COLO668 (cell line): ENCODE measurements at regions not wholly inside any gene's neighbourhood (a gene's known extent, or its start where the extent isn't known, plus 50 kb on each side); places are given as distances from the start of the nearest gene placed in this dataset.
"Not testable (repeated sequence)": the region's sequence is repeated elsewhere in the genome, so short reads cannot be mapped to it uniquely, and the experiment has no call there.

Source experiments
- DNase-seq: peaks from one replicate; lab custom pipeline; 2025; ENCODE audit not compliant: unreplicated experiment; lab: John Stamatoyannopoulos, UW

DNA sequence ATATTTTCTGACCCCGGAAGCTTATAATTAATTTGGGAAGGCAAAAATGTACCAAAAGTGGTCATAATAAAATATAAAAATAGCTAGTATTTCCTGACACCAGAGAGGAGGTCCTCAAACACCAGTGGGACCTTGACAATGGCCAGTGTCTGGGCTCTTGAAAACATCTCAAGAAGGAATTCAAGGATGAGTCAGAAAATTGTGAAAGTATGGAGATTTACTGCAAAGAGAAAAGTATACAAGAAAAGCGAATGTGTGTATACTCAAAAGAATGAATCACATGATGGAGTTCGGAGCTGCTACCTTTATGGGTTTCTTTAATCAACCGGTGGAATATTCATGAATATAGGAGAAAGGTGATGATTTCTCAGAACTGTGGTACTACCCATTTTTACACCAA lies 1709.0 kb upstream of the WWC1 start:
- no peak for DNase-seq

DNA sequence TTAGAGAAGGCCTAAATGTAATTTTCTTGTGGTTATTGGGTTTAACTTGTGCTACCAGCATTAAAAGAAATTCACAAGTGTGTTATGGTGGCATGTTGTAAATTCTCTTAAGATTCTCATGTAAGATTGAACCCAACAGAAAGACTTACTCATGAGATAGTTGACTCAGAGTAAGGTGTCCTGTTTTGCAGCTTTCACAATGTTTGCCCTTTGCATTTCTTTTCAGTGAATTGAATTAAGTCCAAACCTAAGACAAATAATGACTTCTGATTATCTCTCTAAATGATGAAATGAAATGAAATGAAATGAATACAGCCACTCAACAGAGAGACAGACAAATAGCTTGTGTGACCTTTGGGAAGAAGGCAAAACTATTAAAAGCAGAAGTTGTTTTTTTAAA lies 1696.9 kb upstream of the WWC1 start:
- no peak for DNase-seq

DNA sequence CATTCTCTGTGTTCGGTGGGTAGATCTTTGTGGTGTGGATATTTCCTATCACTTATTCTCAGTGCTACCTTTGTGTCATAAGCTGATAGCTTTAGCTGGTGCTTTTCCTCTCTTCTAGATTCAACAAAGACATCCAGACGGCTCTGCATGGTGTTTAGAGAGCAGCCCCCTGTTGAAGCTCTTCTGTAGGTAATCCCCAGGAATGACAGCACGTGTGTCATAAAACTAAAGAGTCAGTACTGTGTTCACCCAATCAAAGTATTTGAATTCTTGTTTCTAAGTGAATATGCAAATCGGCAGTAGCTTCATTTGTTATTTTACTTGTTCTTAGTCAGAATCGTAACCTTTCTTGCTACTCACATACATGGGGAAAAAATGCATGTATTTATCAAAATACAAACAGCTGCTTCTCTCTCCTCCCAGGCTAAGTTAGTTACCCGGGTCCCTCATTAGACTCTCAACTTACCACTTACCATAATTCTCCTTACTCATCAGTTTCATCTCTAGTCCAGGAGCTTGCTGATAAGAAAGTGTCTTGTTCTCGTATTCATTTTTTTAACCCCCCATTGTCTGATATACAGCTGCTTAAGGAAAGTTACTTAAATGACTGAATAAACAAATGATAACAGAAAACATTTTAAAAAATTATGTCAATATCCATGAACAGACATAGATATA lies 1696.0 kb upstream of the WWC1 start:
- no peak for DNase-seq

DNA sequence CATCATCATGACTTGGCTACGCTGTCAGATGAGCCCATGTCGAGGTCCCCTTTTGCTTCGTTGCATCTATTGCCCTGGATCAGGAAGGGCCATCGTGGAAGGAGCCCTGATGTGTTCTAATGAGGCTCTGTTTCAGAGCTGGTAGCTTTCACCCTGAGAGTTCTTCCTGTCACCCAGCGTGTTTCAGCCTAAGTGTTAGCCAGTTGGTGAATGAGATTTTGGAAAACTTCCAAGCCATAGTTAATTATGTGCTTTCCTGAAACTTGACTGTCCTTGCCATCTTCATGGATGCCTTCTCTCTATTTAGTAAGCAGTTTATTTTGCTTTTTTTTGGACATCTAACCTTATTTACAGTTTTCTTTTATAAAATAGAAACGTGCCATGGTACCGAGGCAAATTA lies 1695.4 kb upstream of the WWC1 start:
- no peak for DNase-seq

DNA sequence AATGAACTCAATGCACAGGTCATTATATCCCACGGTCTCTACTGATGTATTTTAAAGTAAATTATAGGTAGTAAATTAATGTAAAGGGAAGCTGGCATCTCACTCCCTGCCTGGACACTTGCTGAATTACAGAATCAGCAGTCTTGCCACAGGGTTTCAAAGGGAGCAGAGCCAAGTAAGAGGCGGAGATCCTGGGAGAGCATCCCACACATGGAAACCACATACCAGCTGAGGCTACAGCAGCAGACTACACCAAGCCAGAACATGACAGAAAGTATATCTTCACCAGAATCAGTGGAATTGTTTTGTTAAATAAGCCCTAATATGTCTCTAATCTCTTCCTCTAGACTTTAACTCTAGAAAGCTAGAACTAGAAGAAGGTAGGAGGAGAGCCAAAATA lies 1689.2 kb upstream of the WWC1 start:
- DNase-seq, result no peak

DNA sequence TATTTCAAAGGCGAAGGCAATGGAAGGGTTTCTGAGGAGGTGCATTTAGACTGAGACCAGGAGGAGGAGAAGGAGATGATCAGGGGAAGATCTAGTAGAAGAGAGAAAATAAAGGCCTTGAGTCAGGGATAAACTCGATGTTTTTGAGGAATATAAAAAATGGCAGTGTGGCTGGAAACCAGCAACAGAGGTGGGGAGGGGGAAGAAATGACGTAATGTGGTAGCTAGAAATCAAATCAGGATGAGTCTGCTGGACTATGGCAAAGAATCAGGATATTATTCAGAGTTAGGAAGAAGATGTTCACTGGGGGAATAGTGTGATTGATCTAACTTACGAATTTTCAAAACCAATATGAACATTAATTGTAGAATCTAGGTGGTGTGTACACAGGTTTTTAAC lies 1673.9 kb upstream of the WWC1 start:
- no peak for DNase-seq

DNA sequence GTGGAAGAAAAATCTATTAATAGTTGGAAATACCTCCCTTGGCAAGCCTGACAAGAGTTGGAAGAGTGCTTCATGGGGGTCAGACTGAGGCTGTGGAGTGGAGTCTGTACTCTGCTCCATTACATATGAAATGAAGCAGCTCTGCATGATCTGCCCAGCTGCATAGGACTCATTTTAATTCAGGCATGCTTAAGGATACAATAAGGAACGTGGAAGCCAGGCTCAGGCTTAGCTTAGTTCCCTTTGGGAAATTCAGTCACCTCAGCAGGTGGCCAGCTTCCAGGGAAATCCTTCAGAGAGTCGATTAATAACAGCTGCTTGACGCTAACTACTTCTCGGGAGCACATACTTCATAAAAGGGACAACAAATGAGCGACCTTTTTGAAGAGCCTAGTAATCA lies 1672.9 kb upstream of the WWC1 start:
- no peak for DNase-seq

DNA sequence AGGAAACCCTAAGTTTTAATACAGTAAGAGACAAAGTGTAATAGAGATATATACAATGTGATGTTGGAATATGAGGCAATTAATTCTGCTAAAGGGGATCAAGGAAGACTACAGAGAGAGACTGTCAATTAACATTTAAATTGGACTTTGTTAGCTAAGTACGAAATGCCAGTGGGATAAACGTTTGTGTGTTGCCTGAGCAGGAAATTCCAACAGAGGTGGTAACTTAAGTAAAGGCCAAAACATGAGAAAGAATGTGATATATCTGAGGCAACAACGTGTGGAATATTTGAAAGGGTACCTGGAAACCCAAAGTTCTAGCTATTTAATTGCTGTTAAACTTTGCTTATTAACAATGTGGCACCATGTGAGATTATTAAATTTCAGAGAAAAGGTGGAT lies 1666.9 kb upstream of the WWC1 start:
- DNase-seq, result no peak

DNA sequence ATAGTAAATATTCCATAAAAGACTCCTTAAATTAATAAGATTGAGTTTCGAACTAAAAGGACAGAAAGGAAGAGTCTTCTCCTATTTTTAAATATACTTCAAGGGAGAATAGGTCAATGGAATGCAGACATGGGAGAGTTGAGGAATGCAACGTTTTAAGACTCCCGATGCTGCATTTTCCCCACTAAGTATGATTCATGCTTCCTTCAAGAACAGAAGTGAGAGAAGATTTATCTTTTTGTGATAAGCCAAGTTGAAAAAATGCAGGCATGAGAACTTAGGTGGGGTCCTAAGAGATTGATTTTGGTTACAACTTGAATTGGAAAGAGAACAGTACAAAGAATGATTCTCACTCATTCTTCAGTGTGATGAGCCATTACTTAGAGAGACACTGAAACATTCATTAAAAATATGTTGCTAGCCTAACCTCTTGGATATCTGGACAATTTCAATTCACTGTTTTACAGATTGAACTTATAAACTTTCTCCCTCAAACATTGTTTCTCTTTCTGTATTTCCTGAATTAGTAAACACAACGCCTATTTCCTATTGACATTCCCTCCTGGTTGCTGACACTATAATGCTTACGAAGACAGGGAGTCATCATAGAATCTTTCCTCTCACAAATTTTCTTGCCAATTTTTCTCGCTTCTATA lies 1666.1 kb upstream of the WWC1 start:
- DNase-seq, result no peak

DNA sequence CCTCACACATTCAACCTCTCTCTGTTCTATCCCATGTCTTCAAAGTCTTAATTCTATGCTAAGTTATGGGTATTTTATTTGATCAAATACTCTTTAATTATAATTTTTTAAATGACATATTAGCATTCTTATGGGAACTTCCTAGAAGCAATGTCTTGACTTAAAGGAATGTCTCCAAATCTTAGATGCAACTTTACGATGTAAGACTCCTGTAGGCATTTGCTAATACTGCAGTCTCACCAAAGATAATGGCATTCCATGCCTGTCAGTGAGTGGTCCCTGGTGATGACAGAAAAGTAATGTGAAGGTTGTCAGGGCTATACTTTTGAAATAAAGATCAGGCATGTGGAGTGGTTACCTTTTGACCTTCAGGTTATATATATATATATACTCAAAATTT lies 1654.2 kb upstream of the WWC1 start:
- DNase-seq, result no peak

DNA sequence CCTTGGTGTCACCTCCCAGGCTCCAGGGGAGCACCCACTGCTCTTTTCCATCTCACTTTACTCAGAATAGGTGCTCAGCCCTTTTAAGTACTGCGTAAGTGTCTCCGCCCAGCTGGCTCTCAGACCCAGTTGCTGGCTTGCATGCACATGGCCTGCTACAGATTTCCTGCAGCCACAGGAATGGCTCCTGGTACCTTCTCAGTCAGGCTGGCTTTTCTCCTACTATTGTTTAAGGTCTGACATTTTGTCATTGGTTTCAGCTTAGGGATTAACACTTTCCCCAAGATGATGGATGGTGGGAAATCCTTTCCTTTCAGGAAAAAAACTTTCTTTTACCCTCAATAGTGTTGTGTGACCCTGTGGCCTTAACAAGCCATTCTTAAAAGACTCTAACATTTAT lies 1652.3 kb upstream of the WWC1 start:
- DNase-seq, result no peak

DNA sequence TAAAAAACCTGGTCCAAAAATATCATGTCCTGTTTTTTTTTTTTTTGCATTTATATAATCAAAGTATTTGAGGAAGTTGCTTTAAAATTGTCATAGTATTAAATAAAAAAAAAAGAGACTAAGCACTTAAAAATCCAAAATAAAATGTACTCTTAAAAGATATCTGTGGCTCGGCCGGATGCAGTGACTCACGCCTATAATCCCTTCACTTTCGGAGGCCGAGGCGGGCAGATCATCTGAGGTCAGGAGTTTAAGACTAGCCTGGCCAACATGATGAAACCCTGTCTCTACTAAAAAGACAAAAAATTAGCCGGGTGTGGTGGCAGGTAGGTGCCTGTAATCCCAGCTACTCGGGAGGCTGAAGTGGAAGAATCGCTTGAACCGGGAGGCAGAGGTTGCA lies 1651.3 kb upstream of the WWC1 start:
- DNase-seq, result not testable (repeated sequence)

DNA sequence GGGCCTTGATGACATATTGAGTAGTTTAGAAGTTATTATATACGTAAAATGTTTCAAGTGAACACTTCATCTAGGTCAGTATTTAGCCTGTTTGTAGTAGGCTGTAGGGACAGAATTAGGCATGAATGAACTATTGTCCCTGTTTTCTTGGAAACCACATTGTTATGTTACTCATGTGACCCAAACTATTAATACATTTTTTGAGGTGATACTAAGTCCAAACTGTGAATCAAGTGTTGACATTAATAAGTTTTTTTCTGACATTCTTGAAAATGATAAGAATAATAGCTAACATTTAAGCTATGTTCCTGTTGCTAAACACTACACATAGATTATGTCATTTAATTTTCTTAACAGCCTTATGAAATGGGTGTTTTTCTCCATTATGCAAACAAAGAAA lies 1642.7 kb upstream of the WWC1 start:
- DNase-seq, result no peak

DNA sequence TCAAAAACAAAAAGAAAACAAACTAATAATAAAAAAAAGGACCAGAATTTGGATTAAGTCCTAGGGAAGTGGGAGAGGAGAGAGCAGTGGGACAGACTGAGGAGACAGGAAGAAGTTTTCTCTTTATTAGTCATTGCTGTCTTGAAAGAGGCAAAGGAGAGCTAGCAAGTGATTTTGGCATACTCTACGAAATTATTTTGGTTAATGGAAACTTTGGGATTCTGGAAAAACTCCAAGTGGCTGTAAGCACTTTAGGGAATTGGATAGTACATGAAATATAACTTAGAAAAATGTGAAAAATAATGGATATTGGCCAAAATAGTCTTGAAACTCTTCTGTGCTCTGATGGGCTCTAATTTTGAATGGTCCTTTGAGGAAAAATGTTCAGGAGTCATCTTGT lies 1641.8 kb upstream of the WWC1 start:
- DNase-seq, result no peak

DNA sequence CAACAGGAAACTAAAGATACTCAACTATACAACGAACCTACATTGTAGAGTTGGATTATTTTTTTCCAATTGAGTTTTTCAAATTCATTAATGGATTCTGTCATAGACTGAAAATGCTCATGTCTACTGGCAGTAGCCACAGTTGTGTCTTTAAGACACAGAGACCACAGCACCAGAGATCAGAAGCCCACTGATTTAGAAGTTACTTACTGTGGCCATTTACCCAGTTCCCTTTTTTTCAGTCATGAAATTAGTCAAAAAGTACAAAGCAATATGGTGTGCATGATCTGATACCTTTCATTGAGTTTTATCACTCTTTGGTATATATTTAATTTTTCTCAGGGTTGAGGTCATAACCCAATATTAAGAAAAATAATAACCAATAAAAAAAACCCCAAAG lies 1640.2 kb upstream of the WWC1 start:
- DNase-seq, result no peak

DNA sequence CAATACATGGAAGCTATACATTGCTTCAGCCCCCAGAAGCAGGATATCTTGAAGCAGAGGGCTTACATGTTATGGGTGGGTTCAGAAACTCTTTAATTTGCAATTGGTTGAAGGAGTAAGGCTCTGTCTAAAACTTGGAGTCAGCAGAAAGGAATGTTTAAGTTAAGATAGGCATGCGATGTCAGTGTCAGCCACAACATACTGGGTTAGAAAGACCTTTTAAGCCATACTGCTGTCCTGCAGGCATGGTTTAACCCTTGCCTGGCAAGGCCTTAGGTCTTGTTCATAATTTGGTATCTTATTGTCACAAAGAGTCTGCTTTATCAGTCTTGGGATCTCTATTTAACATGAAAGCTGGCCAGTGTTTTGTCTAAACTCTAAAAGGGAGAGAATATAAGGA lies 1619.6 kb upstream of the WWC1 start:
- no peak for DNase-seq

DNA sequence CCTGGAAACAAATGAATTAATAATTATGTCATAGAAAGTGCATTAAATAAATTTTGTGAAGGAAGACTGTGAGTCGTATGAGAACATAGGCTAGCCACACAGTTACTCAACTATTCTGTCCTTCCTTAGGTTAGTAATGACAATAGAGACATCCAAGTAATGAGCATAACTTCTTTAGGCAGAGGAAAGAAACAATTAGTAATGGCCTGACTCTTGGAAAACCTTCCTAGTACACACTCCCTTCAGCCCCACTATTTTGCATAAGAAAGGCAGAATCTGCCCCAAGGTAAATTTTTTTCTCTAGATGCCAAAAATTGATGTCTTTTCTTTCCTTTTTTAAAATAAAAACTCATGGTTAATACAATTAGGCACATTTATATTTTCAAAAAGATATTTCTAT lies 1619.0 kb upstream of the WWC1 start:
- no peak for DNase-seq

DNA sequence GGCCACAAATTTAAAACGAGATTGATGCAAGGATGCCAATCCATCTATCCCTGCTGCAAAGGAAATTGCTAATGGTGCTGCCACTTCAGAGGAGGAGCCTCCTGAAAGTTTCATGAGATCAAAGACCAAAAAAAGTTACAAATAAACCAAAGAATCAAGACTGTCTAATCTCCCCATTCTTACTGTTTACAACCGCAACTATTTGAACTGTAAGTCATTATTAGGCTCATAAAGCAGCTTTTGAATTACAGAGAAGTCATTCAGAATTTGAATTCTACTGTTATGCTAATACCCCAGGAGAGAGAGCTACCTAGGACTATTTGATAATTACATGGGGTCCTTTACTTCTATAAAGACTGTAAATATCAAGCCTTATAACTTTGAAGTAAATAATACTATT lies 1613.6 kb upstream of the WWC1 start:
- no peak for DNase-seq

DNA sequence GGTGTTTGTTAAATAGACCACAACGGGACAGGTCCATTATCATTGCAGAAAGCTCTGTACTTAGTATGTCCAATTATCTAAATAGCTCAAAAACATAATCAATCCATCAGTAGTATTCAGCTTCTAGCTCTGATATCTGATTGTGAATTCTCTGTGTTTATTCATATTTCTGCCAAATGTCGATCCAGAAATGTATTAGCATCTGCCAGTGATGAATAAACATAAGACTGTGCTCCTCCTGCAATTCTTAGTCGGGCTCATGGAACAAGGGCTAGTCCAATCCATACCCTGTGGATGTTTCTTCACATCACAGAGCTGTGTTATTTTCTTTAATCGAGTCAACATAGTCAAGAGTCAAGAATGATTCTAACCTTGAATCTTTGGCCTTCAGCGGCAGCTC lies 1612.1 kb upstream of the WWC1 start:
- DNase-seq, result no peak

DNA sequence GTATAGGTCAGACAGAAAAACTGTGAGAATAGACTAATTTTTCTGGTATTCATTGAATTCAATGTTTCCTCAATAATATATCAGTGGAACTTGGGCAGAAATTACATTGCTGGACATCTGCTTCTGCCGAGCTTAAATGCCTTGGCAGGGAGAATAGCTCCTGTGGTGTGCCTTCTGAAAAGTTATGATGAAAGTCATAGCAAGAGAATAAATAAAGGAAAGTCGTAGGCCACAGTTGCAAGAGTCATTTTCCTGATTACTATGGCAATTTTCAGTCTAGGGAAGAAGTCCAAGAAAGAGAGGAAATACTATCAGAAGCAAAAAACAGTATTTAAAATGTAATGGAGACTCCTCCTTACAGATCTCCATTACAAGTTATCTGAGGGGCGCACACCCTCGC lies 1596.1 kb upstream of the WWC1 start:
- DNase-seq, result no peak

DNA sequence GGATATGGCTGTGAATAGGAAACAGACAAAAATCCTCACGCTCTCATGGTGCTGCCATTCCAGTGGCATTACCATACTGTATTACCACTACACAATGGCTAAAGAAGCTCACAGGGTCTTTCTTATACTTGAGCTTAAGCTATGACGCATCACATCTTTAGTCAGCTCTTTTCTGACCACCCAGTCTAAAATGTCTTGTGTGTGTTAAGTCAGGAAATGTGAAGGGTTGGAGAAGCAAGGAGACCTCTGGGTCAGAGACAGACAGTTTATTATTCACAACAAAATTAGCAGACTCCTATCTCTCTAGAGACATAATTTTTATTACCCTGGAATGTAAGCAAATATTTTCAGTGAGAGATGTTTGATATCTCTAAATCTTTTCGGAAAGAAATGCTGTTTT lies 1583.2 kb upstream of the WWC1 start:
- DNase-seq, result no peak

DNA sequence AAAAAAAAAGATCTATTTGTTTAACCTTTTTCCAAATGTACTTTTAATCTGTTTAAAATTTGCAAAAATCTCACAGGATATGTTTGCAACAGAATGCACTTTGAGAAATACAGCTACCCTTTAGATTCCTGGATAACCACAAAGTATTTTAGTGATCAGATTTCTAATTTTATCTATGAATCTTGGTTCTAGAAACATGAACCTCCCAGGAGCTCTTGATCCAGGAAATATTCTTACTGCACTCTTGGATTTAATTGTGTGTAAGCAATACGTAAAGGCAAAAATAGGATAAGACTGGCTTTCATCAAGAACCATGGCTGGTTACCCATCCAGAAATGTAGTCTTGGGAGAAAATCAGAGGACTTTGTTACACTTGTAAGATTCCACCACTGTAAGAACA lies 1581.8 kb upstream of the WWC1 start:
- no peak for DNase-seq

DNA sequence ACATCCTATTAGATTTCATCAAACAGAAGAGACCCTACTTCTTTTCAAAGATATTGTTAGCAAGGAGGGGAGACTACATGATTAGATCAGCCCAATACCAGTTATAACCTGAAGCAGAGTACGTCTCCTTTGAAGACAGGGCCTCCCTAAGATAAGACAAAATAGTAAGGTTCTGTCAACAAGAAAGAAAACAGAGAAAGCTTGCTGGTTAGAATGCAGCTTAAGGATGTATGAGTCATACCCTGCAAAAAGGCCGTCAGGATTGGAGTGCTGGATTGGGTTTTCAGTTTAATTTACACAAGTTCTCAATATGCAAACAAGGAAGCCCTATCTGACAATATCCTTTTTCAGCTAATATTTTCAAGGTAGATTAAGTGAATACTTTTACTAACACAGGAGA lies 1581.2 kb upstream of the WWC1 start:
- no peak for DNase-seq
